Neural progenitor cell (in vitro differentiated cells): ENCODE measurements at regions not wholly inside any gene's neighbourhood (a gene's known extent, or its start where the extent isn't known, plus 50 kb on each side); places are given as distances from the start of the nearest gene placed in this dataset.

Experiments used
- DNase-seq: peaks from one replicate; pipeline ENCODE4 v3.0.0-alpha.2; 2016; ENCODE audit warnings: low spot score
- H2AFZ ChIP-seq: fragments of 200-600 bp; sonication (generic); replicated peaks from 2 replicates; pipeline ENCODE4 v1.6.1; 2016; ENCODE audit warnings: antibody characterized with exemption
- H3F3A ChIP-seq: fragments of 200-600 bp; sonication (generic); 2 replicates; pipeline ENCODE4 v1.6.1; 2016; ENCODE audit warnings: antibody characterized with exemption, low read depth
- H3K27ac ChIP-seq: fragments of 200-600 bp; sonication (generic); 2 replicates; pipeline ENCODE4 v1.5.1; 2016; ENCODE audit warnings: mild to moderate bottlenecking
- H3K27me3 ChIP-seq: fragments of 200-600 bp; sonication (generic); 2 replicates; pipeline ENCODE4 v1.6.1; 2016; ENCODE audit warnings: mild to moderate bottlenecking, moderate library complexity
- H3K36me3 ChIP-seq: fragments of 200-600 bp; sonication (generic); 2 replicates; pipeline ENCODE4 v1.5.1; 2016
- H3K4me1 ChIP-seq: fragments of 200-600 bp; sonication (generic); 2 replicates; pipeline ENCODE4 v1.6.1; 2016; ENCODE audit warnings: mixed run types
- H3K4me2 ChIP-seq: fragments of 200-600 bp; sonication (generic); 2 replicates; pipeline ENCODE4 v1.6.1; 2016
- H3K4me3 ChIP-seq: fragments of 200-600 bp; sonication (generic); 2 replicates; pipeline ENCODE4 v1.5.1; 2016
- H3K79me2 ChIP-seq: fragments of 200-600 bp; sonication (generic); 2 replicates; pipeline ENCODE4 v1.6.1; 2016; ENCODE audit warnings: low read depth
- H3K9ac ChIP-seq: fragments of 200-600 bp; sonication (generic); 2 replicates; pipeline ENCODE4 v1.6.1; 2016
- H3K9me3 ChIP-seq: fragments of 200-600 bp; sonication (generic); 2 replicates; pipeline ENCODE4 v1.5.1; 2016; ENCODE audit warnings: low read depth
- H4K20me1 ChIP-seq: fragments of 200-600 bp; sonication (generic); 2 replicates; pipeline ENCODE4 v1.6.1; 2016; ENCODE audit warnings: low read depth
- H3K27ac Mint-ChIP-seq: 3 replicates; pipeline ENCODE4 v1.8.0; 2021; ENCODE audit warnings: mixed read lengths
- H3K27me3 Mint-ChIP-seq: 2 replicates; pipeline ENCODE4 v1.8.0; 2022; ENCODE audit warnings: low read depth, mild to moderate bottlenecking, inconsistent platforms, moderate library complexity, mixed read lengths; ENCODE audit not compliant: insufficient read depth
- H3K36me3 Mint-ChIP-seq: 3 replicates; pipeline ENCODE4 v1.8.0; 2021; ENCODE audit warnings: mixed read lengths
- H3K4me1 Mint-ChIP-seq: 3 replicates; pipeline ENCODE4 v1.8.0; 2021; ENCODE audit warnings: mixed read lengths
- H3K4me3 Mint-ChIP-seq: 3 replicates; pipeline ENCODE4 v1.8.0; 2021; ENCODE audit warnings: mild to moderate bottlenecking, moderate library complexity, mixed read lengths
- H3K9me3 Mint-ChIP-seq: 3 replicates; pipeline ENCODE4 v1.8.0; 2020; ENCODE audit warnings: mixed read lengths
- EZH2 ChIP-seq: fragments of 200-600 bp; sonication (generic); IDR thresholded peaks from 2 replicates; pipeline ENCODE4 v1.6.1; 2017; ENCODE audit warnings: antibody characterized with exemption, mild to moderate bottlenecking, moderate library complexity
- EZH2phosphoT487 ChIP-seq: fragments of 200-600 bp; sonication (generic); IDR thresholded peaks from 2 replicates; pipeline ENCODE4 v1.6.1; 2017; ENCODE audit warnings: antibody characterized with exemption
- TF ChIP-seq, protein P1 (sequence below): fragments of 200-600 bp; sonication (generic); IDR thresholded peaks from 2 replicates; pipeline ENCODE4 v1.5.1; 2017; ENCODE audit warnings: antibody characterized with exemption, mild to moderate bottlenecking

DNA sequence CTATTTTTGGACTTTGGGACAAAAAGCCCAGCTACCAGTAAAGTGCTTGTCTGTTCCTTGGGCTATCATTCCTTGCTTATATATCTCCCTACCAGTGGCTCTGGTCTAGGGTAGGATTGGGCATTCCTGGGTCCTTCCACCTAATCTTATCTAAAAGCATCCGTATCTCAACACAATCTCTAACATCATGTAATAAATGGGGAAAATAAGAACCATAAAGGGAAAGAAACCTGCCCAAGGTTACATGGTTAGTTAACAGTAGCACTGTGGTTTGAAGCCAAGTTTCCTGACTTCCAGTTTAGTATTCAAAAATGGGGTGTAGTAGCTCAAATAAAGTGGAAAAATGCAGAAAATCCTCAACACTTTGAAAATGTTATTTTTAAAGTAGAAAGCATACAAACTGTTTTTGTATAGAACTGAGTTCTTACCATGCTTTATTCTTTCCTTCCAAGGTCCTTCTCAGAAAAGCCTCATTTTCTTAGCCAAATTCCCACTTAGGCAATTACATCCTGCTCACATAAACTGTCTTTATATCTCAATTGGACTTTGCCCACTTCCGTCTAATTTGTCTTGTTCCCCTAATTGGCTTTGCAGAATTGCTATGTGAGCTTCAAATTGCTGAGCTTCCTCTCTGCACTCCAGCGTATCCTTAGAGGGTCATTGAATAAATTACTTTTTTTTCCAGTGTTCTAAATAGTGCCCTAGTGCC, 273.1 kb upstream of the UBE2E3 start:
- Histone ChIP-seq H3K79me2 (no peaks in the 10 kb centered on the region), H3K4me3 (no peak overlapping the region), H3K9me3 (no peaks in the 10 kb centered on the region)

DNA sequence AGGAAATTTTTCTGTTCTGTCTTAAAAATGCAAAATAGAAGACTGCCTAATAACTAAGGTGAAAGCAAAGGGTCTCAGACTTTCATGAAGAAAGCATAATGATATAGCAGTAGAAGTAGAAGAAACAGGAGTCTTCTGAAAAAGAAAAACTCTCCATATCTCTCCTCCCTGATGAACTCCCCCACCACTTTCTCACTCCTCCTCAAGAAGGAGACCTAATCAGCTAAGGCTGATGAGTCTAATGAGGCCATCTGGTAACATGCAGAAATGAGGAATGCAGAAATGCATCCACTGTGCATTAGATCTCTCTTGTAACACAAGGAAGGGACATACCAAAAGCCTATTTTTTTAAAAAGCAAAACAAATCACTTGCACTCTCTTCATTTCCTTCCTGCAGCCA, 273.7 kb upstream of the UBE2E3 start:
- Mint-ChIP-seq H3K27ac (no peak overlapping the region), H3K36me3 (no peaks in the 10 kb centered on the region), H3K9me3 (no peaks in the 10 kb centered on the region), H3K27me3 (no peaks in the 10 kb centered on the region), H3K4me3 (no peak overlapping the region), H3K4me1 (no peaks in the 10 kb centered on the region)
- H2AFZ ChIP-seq = no peak overlapping the region
- no peaks in the 10 kb centered on the region for H4K20me1 ChIP-seq
- peaks cover 9% of the 10 kb centered on the region for H3F3A ChIP-seq
- no peak for TF ChIP-seq EZH2
- TF ChIP-seq, protein P1, sequence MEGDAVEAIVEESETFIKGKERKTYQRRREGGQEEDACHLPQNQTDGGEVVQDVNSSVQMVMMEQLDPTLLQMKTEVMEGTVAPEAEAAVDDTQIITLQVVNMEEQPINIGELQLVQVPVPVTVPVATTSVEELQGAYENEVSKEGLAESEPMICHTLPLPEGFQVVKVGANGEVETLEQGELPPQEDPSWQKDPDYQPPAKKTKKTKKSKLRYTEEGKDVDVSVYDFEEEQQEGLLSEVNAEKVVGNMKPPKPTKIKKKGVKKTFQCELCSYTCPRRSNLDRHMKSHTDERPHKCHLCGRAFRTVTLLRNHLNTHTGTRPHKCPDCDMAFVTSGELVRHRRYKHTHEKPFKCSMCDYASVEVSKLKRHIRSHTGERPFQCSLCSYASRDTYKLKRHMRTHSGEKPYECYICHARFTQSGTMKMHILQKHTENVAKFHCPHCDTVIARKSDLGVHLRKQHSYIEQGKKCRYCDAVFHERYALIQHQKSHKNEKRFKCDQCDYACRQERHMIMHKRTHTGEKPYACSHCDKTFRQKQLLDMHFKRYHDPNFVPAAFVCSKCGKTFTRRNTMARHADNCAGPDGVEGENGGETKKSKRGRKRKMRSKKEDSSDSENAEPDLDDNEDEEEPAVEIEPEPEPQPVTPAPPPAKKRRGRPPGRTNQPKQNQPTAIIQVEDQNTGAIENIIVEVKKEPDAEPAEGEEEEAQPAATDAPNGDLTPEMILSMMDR = no peak
- TF ChIP-seq EZH2phosphoT487 = no peak
- no peaks in the 10 kb centered on the region for H3K9me3 ChIP-seq
- H3K79me2 ChIP-seq = no peaks in the 10 kb centered on the region
- H3K27me3 ChIP-seq = no peaks in the 10 kb centered on the region
- H3K9ac ChIP-seq = no peak overlapping the region
- H3K4me1 ChIP-seq = peaks cover 9% of the 10 kb centered on the region
- H3K27ac ChIP-seq = no peak overlapping the region
- no peak for DNase-seq
- no peak overlapping the region for H3K4me3 ChIP-seq
- no peak overlapping the region for H3K4me2 ChIP-seq
- no peaks in the 10 kb centered on the region for H3K36me3 ChIP-seq

More for the DNA sequence above, 273.1 kb upstream of the UBE2E3 start:
- H3K4me2 ChIP-seq = peak overlapping the region; percentile 13
- H3K4me1 ChIP-seq = peaks cover 9% of the 10 kb centered on the region
- H3K36me3 Mint-ChIP-seq = no peaks in the 10 kb centered on the region
- H3K9ac ChIP-seq = no peak overlapping the region
- DNase-seq = no peak
- H3F3A ChIP-seq = peaks cover 5% of the 10 kb centered on the region
- no peaks in the 10 kb centered on the region for H4K20me1 ChIP-seq
- no peaks in the 10 kb centered on the region for H3K4me1 Mint-ChIP-seq
- no peak overlapping the region for H3K4me3 Mint-ChIP-seq
- TF ChIP-seq EZH2phosphoT487 (no peak), EZH2 (no peak)
- TF ChIP-seq, protein P1 = no peak
- H3K27me3 Mint-ChIP-seq = no peaks in the 10 kb centered on the region
- no peak overlapping the region for H3K27ac Mint-ChIP-seq
- H3K9me3 Mint-ChIP-seq = peaks cover 3% of the 10 kb centered on the region
- H3K27ac ChIP-seq = no peak overlapping the region
- H3K36me3 ChIP-seq = no peaks in the 10 kb centered on the region
- H2AFZ ChIP-seq = no peak overlapping the region
- no peaks in the 10 kb centered on the region for H3K27me3 ChIP-seq

DNA sequence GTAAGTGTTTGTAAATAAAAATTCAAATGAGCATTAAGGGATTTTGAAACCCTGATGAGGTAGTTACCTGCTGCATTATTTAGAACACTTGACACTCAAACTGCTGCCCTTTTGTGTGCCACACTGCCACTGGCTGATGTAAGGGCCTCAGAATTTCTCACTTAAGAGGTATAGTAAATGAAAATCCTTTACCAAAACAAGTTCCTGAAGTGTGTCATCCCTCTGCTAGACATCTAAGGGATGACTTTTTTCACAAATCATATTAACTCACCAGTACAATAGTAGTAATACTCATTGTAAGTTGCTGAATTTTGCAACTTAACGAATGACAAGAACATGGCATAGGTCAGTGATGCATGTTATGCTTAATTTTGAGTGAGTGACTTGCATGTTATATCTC, 274.9 kb upstream of the UBE2E3 start:
- Mint-ChIP-seq H3K4me1 (no peaks in the 10 kb centered on the region), H3K27ac (no peak overlapping the region), H3K27me3 (no peaks in the 10 kb centered on the region), H3K9me3 (no peaks in the 10 kb centered on the region), H3K36me3 (no peaks in the 10 kb centered on the region), H3K4me3 (no peak overlapping the region)
- H3F3A ChIP-seq = peaks cover 11% of the 10 kb centered on the region
- no peak overlapping the region for H3K9ac ChIP-seq
- no peak for TF ChIP-seq EZH2
- TF ChIP-seq, protein P1 = no peak
- TF ChIP-seq EZH2phosphoT487 = no peak
- no peaks in the 10 kb centered on the region for H3K79me2 ChIP-seq
- H2AFZ ChIP-seq = no peak overlapping the region
- no peak overlapping the region for H3K27ac ChIP-seq
- no peak overlapping the region for H3K4me2 ChIP-seq
- no peaks in the 10 kb centered on the region for H4K20me1 ChIP-seq
- no peaks in the 10 kb centered on the region for H3K36me3 ChIP-seq
- no peak overlapping the region for H3K4me3 ChIP-seq
- H3K4me1 ChIP-seq = peaks cover 9% of the 10 kb centered on the region
- no peaks in the 10 kb centered on the region for H3K27me3 ChIP-seq
- no peaks in the 10 kb centered on the region for H3K9me3 ChIP-seq
- DNase-seq = no peak
